GM13977 (cell line): ENCODE measurements at regions not wholly inside any gene's neighbourhood (a gene's known extent, or its start where the extent isn't known, plus 50 kb on each side); places are given as distances from the start of the nearest gene placed in this dataset.
A peak's percentile ranks its signal among the peaks of the same experiment; 100 is the strongest.
"Not testable (repeated sequence)": the region's sequence is repeated elsewhere in the genome, so short reads cannot be mapped to it uniquely, and the experiment has no call there.

Source experiments
- DNase-seq: peaks from one replicate; pipeline ENCODE4 v3.0.0; 2012; ENCODE audit warnings: low spot score
- in situ Hi-C: fragments of 300-500 bp; cut with MboI; formaldehyde crosslinking; loops from one replicate; pipeline ENCODE4 v1.12.0; 2022; ENCODE audit warnings: low sequenced_read_pairs, low pct_unique_long_range_greater_than_20kb, mixed read lengths, inconsistent platforms; ENCODE audit not compliant: unreplicated experiment
- TF ChIP-seq, protein P1 (sequence below): IDR thresholded peaks from 2 replicates; pipeline ENCODE4 v1.5.1; 2012; ENCODE audit warnings: mild to moderate bottlenecking, control low read depth; ENCODE audit not compliant: insufficient read depth; ENCODE audit errors: extremely low read depth, missing control alignments

DNA sequence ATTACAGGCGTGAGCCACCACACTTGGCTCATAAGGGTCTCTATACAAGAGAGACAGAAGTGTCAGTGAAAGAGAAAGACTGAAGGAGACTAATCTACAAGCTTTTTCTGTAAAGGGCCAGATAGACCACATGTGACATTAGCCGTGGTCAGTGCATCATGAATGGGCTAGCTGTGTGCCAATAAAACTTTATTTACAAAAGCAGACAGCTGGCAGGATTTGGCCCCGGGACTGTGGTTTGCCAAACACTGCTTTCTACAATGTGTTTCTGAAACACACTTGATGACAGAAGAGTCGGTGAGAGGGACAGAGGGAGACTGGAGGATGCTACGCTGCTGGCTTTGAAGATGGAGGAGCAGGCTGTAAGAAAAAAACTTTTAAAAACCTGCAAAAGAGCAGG is 285.4 kb downstream of the TFAP2C start:
- in situ Hi-C loops = no loop called here
- TF ChIP-seq, protein P1, sequence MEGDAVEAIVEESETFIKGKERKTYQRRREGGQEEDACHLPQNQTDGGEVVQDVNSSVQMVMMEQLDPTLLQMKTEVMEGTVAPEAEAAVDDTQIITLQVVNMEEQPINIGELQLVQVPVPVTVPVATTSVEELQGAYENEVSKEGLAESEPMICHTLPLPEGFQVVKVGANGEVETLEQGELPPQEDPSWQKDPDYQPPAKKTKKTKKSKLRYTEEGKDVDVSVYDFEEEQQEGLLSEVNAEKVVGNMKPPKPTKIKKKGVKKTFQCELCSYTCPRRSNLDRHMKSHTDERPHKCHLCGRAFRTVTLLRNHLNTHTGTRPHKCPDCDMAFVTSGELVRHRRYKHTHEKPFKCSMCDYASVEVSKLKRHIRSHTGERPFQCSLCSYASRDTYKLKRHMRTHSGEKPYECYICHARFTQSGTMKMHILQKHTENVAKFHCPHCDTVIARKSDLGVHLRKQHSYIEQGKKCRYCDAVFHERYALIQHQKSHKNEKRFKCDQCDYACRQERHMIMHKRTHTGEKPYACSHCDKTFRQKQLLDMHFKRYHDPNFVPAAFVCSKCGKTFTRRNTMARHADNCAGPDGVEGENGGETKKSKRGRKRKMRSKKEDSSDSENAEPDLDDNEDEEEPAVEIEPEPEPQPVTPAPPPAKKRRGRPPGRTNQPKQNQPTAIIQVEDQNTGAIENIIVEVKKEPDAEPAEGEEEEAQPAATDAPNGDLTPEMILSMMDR = no peak
- DNase-seq = no peak

- TF ChIP-seq, protein P1 = no peak
- in situ Hi-C loops = no loop called here
- DNase-seq = no peak
Observed at GRCh38 chr20:56916345-56916622, 287.2 kb downstream of the TFAP2C start.

DNA sequence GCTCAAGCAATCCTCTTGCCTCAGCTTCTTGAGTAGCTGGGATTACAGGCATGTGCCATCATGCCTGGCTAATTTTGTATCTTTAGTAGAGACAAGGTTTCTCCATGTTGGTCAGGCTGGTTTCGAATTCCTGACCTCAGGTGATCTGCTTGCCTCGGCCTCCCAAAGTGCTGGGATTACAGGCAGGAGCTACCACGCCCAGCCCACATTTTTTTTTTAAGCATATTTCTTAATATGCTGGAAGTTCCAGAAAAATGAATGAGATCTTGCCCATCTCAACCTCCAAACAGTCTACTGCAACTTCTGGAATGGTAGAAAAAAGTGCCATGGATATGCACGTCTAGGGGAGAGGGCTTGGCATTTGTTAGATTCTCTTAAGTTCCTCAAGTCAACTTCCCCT is 290.9 kb downstream of the TFAP2C start:
- DNase-seq, in situ Hi-C loops: not testable (repeated sequence)

DNA sequence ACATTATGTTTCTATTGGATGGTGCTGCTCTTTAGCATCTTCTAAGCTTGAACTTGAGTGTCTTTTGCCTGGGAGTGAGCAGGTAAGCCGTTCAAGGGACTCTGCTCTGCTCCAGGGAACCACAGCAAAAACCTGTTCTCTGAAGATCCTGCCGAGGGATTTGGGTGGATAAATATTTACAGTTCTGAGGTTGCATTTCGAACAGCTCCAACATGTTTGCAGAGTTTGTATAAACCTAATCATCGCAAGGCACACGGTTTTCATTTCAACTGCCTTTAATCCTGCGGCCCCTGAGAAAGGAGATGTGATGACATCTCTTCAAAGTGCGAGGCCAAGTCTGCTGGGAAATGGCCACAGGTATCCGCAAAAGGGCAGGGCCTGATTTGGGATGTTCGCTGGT is 293.4 kb downstream of the TFAP2C start:
- in situ Hi-C loops = no loop called here
- no peak for DNase-seq
- TF ChIP-seq, protein P1 = no peak

- no peak for DNase-seq
- TF ChIP-seq, protein P1 = no peak
- in situ Hi-C loops = no loop called here
Observed at GRCh38 chr20:56924292-56925081, 295.4 kb downstream of the TFAP2C start.

GRCh38 chr20:56925082-56925830 is 296.1 kb downstream of the TFAP2C start:
- in situ Hi-C loops = no loop called here
- DNase-seq = peak; percentile 17
- TF ChIP-seq, protein P1 = no peak

DNA sequence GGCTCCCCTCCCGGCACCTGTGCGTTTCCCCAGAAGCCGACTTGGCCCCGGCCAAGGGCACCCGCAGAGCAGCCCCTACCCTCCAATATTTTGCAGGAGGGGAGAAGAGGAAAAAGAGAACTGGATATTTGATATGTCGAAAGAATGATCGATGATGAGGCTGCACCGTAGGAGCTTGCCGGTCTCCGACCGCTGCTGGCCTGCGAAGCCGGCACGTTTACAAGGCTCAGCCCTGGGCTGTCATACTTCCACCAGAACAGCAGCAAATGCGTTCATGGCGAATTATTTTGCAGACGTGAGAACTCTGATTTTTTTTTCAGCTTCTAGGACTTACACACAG is 296.7 kb downstream of the TFAP2C start:
- DNase-seq = no peak
- TF ChIP-seq, protein P1 = no peak
- in situ Hi-C loops = no loop called here
